Effector CD8-positive, alpha-beta T cell (primary cell): ENCODE measurements at regions not wholly inside any gene's neighbourhood (a gene's known extent, or its start where the extent isn't known, plus 50 kb on each side); places are given as distances from the start of the nearest gene placed in this dataset.

Experiments used
- DNase-seq: peaks from one replicate; lab custom pipeline; 2025; lab: John Stamatoyannopoulos, UW

DNA sequence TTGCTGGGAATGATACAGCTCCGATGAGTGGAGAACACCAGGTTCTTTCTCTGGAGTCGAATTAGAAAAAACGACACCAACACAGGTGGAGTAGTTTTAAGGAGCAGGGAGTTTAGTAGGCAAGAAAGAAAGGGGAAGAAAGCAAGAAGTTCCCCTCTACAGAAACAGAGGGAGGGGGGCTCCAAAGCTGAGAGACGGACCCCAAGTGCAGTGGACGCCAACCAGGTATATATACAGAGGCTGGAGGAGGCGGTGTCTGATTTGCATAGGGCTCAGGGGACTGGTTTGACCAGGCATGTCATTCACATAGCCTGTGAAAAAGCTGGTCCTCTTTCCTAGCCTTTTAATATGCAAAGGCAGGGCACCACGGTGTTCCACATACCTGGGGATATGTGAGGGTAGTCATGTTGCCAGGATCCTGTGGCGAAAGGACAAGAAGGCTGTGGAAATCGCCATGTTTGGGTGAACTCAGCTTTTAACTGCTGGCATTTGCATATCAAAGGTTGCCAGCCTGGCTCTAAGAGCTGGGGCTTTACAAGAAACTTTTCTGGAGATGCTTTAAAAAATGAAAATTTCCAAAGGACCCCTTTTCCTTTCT lies 887.4 kb upstream of the EPHA6 start:
- DNase-seq: no peak

DNA sequence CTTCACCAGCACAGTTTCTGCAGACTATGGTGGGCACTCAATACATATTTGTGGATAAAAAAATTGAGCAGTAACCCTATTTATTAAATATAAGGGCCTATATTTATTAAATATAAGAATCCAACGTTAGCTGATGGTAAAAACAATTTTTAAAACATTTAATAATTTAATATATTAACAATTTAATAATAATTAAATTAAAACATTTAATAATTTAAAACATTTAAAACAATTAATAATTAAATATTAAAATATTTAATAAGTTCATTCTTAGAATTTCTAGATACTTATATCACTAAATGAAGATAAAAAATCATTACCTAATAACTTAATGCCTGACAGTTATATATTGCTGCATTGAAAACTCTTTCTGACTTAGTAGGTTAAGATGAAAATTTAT lies 880.2 kb upstream of the EPHA6 start:
- DNase-seq: no peak

DNA sequence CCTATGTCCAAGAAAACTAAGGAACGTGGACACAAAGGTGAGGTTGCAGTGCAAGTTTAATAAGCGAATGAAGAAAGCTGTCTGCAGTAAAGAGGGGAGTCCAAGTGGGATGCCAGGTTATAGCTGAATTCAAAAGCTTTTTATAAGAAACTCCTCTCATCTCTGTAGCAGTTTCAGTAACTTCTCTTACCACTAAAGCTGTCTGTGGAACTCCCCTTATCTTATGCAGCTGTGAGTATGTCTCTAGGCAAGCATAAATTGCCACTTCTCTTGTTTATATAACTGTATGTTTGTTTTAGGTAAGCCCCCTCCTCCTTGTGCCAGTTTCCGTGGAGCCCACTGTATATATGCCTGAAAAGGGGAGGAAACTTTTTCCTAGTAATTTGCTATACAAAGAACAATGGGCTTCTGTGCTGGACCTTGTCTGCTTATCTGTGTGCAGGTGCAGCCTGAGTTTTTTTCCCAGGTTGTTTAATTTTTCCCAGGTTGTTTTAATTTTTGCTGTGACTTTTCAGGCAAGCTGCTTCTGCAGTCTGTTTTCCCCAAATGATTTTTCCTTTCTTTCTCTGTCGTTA lies 875.1 kb upstream of the EPHA6 start:
- DNase-seq: no peak

DNA sequence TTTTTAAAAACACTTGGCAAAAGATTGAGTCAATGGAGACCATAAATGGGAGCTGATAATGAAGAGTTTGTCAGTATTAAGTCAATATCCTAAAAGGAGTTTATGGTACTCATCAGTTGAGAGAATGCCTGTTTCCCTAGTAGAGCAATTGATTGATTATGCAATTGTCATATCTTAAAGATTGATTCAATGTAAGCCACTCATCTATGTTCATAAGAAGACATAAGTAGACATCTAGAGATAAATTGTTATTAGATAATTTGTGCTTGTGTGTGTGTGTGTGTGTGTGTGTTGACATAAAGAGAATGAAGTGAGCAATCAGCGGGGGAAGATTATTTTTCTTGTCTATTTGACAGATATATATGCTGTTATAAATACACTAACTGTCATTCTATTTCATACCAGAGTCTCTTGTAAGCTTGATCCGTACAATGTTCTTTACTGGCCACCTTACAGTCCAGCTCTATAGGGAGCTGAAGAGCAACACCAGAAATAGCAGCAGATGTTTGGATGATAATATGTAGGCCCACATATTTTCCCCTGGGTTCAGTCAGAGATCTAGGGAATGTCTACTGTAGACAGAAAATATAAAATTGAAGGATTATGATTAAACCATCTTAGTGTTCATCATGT lies 848.6 kb upstream of the EPHA6 start:
- DNase-seq: no peak

DNA sequence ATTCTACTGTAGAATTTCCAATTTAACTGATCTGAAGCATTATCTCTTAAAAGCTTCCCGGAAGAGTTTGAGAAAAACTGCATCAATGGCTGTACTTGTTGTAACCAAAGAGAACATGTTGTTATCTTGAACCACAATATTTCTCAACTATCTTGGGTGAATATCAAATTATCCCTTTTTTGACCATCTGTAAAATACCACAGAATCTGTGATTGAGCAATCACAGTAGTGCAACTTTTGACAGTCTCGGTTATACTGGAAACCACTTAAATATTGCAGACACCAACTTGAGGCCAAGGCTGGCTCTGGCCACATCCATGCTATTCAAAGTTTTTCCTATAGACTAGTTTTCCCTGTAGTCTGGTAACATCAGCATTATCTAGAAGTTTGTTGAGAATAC lies 842.8 kb upstream of the EPHA6 start:
- no peak for DNase-seq

DNA sequence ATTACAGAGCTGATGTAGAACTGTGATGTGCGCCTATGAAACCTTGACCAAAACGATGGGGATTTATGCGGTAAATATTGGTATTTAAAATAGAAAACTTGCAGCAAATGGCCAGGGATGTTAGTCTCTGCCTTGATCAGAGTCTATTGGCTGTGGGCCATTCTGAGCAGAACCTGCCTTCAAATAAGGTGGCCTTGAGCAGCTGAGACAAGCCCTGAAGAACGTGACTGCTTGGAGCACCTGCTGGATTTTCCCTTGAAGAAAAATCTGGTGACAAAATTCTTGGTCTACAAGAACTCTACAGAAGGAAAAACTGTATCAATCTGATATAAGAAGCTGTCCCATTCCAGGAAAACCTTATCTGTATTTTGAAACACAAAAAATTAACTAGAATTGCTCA lies 820.1 kb upstream of the EPHA6 start:
- no peak for DNase-seq

DNA sequence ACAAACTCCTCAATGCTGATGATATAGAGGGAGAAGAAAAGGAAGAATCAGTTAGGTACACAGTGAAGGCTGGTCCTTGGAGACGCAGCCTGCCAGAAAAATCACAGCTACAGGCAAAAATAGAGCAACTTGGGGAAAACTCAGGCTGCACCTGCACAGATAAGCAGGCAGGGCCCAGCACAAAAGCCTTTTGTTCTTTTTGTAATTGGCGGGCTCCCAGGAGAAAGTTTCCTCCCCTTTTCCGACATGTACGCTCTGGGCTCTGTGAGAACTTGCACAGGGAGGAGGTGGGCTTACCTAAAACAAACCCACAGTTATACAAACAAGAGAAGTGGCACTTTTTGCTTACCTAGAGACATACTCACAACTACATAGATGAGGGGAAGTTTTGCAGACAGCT lies 813.4 kb upstream of the EPHA6 start:
- no peak for DNase-seq

DNA sequence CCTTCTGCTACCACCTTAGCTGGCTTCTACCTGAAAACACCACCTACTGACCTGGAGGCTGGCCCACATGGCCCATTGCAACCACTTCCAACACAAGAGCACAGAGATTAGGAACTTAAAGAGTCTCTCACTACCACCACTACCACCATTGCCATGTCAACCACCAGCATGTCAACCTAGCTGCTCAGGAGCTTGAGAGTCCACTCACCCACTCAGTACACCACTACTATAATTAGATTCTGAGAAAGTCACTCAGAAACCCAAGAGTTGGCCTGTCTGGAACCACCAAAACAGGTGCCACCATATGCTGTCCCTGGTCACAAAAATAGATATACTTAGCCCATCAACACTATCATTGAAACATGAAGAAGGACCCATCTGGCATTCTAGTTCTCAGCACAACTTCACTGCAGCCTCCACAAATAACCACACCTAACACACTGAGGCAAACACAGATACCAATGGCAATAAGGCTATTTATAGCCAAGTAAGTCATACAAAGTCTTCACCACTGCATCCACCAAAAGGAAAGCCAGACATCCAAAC lies 806.7 kb upstream of the EPHA6 start:
- no peak for DNase-seq

DNA sequence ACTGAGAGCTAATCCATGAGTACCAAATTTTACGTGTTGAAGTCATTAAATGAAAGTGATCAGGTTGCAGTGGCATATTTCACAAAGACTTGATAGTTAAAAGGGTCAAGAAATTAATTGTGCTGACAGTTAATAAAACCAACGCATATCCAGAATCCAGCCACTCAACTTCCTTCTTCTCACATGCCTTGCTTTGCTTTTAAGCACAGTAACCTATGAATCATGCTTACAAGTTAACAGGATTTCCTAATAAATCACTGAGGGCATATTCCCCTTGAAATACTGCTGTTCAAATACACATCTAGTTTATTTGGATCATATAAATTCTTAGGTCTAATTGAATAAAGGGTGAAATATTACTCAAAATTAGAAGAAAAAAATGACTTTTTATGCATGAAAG lies 801.5 kb upstream of the EPHA6 start:
- DNase-seq: no peak

DNA sequence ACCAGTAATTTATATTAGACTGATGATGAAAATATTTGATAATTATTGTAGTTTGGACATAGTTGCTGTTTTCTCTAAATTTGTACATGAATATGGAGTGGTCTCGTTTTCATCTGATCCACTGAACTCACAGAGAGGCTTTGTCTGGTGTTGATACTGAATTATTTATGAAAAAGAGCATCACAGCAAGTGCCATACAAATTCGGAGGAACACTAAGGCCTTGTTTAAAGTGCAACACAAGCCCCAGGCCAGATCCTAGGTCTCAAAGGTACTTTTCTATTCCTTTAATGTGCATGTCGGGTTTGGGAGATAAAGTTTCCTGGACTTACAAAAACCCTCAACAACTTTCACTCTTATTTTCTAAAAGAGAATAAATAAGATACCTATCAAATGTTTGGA lies 796.8 kb upstream of the EPHA6 start:
- no peak for DNase-seq

DNA sequence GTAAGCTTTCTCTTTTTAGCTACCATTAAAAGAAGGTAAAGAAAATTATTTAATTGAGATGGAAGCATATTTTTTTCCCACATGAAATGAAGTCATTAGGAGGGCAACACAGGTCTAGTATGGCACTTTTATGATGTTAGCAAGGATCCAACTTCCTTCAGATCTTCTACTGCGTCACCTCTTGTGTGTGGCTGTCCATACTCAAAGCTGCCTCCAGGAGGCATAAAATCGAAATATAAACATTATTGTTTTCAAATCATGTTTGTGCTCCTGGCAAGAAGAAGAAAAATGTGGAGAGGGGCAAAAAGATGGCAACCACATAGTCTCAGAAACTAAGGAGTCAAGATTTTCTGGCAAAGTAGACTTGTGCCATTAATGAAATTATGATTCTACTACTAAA lies 791.7 kb upstream of the EPHA6 start:
- DNase-seq: no peak

DNA sequence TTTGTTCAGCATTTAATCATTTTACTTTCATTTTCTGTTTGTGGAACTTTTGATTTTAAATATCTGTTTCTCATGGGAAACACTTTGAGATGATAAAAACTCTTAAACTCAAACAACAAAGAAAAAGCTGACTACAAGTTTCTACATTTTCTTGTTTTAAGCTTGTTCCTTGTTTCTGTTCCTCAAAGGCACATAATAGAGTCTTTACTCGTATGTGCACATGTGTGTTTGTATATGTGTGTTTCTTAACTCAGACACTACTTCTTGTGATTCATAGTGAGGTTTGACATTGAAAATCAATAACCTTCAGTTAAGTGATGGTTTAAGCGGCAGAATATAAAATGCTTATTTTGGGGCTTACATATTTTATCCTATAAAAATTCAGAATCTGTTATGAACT lies 786.7 kb upstream of the EPHA6 start:
- DNase-seq: no peak

DNA sequence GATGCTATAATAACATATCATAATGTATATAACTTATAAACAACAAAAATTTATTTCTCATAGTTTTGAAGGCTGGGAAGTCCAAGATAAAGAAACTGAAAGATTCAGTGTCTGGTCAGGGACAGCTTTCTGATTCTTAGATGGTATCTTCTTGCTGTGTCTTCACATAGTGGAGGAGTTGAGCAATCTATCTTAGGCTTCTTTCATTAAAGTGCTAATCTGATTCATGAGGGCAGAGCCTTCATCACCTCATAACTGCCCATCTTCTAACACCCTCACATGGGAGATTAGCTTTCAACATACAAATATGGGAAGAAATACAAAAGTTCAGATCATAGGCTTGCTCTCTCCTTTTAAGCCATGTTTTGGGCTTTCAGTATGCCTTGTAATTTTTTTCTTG lies 774.8 kb upstream of the EPHA6 start:
- no peak for DNase-seq

DNA sequence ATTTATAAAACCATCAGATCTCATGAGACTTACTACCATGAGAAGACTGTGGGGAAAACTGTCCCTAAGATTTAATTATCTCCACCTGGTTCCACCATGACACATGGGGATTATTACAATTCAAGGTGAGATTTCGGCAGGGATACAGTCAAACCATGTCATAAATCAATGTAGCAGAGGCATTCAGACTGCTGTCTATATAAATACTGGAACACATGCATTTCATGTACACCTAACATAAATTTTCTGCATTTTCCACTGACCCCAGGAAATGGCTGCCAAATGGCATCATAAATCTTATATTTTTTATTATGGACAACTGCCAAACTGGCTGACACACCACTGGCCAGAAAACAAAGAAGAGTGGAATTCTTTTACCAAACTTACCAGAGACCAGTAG lies 755.1 kb upstream of the EPHA6 start:
- DNase-seq: no peak

DNA sequence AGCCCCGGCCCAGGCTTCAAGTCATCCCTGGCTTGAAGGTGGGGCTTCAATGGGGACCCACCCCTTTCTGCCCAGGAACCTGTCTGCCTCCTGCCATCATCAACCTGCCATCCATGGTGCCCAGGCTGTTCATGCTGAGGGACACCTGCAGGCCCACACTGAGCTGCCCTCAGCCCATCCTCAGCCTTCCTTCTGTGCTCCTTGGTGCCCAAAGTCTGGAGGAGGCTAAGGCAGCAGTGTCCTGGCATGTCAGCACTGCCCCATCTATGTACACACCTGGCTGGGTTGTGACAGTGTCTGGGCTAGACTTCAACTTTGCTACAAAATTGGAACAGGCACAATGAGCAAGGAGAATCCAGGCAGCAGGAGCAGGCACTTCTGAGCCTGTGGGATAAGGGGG lies 745.3 kb upstream of the EPHA6 start:
- DNase-seq: no peak

DNA sequence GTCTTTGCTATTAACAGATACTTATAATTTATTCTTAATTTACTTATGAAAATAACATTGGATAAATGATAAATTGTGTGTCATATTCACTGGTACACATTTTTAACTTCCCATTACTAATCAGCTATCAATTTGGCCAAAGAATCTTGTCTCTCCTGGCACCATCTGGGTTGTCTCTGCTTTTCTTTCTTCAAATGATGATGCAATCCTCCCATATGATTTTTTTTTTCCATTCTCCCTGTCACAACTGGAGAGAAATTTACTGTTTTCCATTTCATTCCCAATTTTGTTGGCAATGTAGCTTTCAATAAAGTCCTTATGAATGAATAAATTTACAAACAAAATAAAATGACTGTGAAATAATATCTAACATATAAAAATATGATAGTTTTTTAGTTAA lies 743.7 kb upstream of the EPHA6 start:
- DNase-seq: no peak

DNA sequence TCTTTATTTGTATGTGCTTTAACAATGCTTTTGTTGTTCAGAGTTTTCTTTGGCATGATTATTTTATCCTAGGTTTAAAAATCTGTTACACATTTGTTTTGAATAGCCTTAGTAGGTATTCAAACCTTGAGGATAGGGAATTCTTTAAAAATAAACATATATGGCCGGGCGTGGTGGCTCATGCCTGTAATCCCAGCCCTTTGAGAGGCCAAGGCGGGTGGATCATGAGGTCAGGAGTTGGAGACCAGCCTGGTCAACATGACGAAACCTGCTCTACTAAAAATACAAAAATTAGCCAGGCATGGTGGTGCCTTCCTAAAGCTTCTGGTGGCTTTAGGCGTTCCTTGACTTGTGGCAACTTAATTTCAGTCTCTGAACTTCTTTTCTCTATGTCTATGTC lies 743.3 kb upstream of the EPHA6 start:
- no peak for DNase-seq

DNA sequence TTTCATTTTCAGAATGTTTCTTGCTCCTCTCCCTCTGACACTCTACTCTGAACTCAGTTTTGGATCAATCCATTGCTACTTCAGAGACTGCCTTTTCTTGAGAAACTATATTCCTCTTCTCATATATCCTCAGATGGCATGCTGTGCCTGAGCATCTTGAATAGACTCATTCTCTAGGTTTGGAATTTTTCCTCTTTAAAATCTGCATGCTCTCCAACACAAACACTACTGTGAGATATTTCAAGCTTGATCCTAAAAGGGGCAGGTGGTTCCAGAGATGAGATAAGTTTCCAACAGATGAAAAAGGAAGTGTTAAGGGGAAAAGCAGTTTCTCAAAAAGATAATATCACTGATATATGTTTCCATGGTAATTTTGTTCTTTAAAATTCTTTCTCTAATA lies 742.2 kb upstream of the EPHA6 start:
- DNase-seq: no peak

DNA sequence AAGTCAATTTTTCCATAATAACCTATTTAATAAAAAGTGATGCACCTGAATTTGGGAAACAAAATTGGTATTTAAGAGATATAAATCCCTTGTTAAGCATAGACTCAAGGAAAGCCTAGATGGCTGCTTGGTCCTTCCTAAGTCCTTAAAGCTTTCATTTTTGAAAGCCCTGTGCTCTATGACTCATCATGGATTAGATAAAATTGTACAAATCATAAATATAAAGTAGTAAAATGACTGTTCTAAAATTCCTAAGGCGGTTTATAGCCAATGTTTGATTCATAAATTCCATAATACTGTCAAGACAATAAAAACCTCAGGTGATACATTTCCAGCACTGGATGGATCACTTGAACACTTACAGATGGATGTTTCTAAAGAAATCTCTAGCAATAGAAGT lies 730.8 kb upstream of the EPHA6 start:
- no peak for DNase-seq

DNA sequence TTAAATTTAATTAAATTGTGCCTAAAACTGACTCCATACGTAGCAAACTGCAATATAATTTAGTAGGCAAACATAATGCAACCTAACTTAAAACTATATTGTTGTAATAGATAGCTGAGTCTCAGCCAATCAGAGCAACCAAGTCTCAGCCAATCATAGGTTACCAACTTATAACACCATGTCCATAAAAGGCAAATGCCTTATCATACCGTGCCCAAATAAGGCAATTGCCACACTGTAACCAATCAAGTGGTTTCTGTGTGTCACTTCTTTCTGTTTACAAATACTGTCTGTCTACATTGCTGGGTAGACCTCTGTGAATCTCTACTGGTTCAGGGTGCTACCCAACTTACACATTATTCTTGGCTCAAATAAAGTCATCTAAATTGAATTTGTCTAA lies 728.4 kb upstream of the EPHA6 start:
- no peak for DNase-seq

DNA sequence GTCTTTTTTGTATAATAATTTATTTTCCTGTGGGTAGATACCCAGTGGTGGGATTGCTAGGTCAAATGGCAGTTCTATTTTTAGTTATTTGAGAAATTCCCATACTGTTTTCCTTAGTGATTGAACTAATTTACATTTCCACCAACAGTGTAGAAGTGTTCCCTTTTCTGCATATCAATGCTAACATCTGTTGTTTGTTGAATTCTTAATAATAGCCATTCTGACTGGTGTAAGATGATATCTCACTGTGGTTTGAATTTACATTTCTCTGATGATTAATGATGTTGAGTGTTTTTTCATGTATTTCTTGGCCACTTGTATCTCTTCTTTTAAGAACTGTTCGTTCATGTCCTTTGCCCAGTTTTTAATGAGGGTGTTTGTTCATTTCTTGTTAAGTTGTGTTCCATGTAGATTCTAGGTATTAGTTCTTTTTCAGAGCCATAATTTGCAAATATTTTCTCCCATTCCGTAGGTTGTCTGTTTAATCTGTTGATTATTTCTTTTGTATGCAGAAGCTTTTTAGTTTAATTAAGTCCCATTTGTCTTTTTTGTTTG lies 713.3 kb upstream of the EPHA6 start:
- no peak for DNase-seq

DNA sequence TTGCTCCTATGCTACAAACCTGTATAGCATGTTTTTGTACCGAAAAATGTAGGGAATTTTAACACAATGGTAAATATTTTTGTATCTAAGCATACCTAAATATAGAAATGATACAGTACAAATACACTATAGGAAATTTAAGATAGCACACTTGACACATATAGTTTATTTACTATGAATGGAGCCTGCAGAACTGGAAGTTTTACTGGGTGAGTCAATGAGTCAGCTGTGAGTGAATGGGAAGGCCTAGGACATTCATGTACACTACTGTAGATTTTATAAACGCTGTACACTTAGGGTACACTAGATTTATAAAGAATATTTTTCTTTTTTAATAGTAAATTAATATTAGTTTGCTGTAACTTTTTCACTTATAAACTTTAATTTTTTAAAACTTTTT lies 707.7 kb upstream of the EPHA6 start:
- no peak for DNase-seq
